NCI-H82 treated with DMSO at 0.1 percent for 48 hours (cell line): ENCODE measurements at regions not wholly inside any gene's neighbourhood (a gene's known extent, or its start where the extent isn't known, plus 50 kb on each side); places are given as distances from the start of the nearest gene placed in this dataset.
A peak's percentile ranks its signal among the peaks of the same experiment; 100 is the strongest.

Source experiments
- DNase-seq: peaks from one replicate; lab custom pipeline; 2025; ENCODE audit not compliant: unreplicated experiment; lab: John Stamatoyannopoulos, UW

GRCh38 chr3:27935492-27935891 lies 213.4 kb upstream of the EOMES start:
- DNase-seq, result no peak

- no peak for DNase-seq
Observed at GRCh38 chr3:27939521-27939920, 217.4 kb upstream of the EOMES start.

GRCh38 chr3:27939940-27940339 lies 217.8 kb upstream of the EOMES start:
- no peak for DNase-seq

GRCh38 chr3:27943106-27943505 lies 221.0 kb upstream of the EOMES start:
- DNase-seq, result no peak

- DNase-seq, result no peak
Observed at GRCh38 chr3:27945229-27945628, 223.1 kb upstream of the EOMES start.

GRCh38 chr3:27960133-27960532 lies 238.0 kb upstream of the EOMES start:
- DNase-seq, result no peak

GRCh38 chr3:27963519-27963918 lies 241.4 kb upstream of the EOMES start:
- no peak for DNase-seq

- no peak for DNase-seq
Observed at GRCh38 chr3:27971600-27971999, 249.5 kb upstream of the EOMES start.

GRCh38 chr3:27976933-27977332 lies 254.8 kb upstream of the EOMES start:
- no peak for DNase-seq

GRCh38 chr3:27978440-27978839 lies 256.3 kb upstream of the EOMES start:
- no peak for DNase-seq

GRCh38 chr3:27985369-27986035 lies 255.9 kb upstream of the CMC1 start:
- DNase-seq, result peak; percentile 66

GRCh38 chr3:27986234-27986879 lies 255.1 kb upstream of the CMC1 start:
- DNase-seq, result no peak

GRCh38 chr3:27990324-27990723 lies 251.1 kb upstream of the CMC1 start:
- DNase-seq, result no peak

GRCh38 chr3:27990837-27991236 lies 250.6 kb upstream of the CMC1 start:
- DNase-seq, result no peak

GRCh38 chr3:27993051-27993450 lies 248.4 kb upstream of the CMC1 start:
- DNase-seq, result peak; percentile 38

GRCh38 chr3:28000608-28001007 lies 240.8 kb upstream of the CMC1 start:
- DNase-seq, result no peak

GRCh38 chr3:28008235-28008634 lies 233.2 kb upstream of the CMC1 start:
- DNase-seq, result no peak

GRCh38 chr3:28012830-28013229 lies 228.6 kb upstream of the CMC1 start:
- no peak for DNase-seq

GRCh38 chr3:28013864-28014473 lies 227.4 kb upstream of the CMC1 start:
- DNase-seq, result no peak

- no peak for DNase-seq
Observed at GRCh38 chr3:28018925-28019718, 222.3 kb upstream of the CMC1 start.

GRCh38 chr3:28019740-28020139 lies 221.7 kb upstream of the CMC1 start:
- no peak for DNase-seq

GRCh38 chr3:28022916-28023315 lies 218.5 kb upstream of the CMC1 start:
- no peak for DNase-seq
